ENCODE measurements at regions not wholly inside any gene's neighbourhood (a gene's known extent, or its start where the extent isn't known, plus 50 kb on each side); places are given as distances from the start of the nearest gene placed in this dataset.

- DNase-seq (ENCODE audit: low read depth, low spot score) = no peak
- Histone ChIP-seq H3K4me3 (no peak overlapping the region), H3K9me3 (ENCODE audit: low read depth, low read length) (no peaks in the 10 kb centered on the region), H3K9ac (ENCODE audit: insufficient read length) (no peak overlapping the region), H3K27ac (no peak overlapping the region), H3K36me3 (ENCODE audit: insufficient read depth, low read length) (no peaks in the 10 kb centered on the region)
- TF ChIP-seq FOXP2 (optimal IDR thresholded peaks at IDR 0.05; ENCODE audit: control extremely low read depth, extremely low read length, insufficient read depth) = no peak
- no peak for TF ChIP-seq EZH2 (IDR thresholded peaks at IDR 0.05)
- no peak for TF ChIP-seq POLR2AphosphoS5 (IDR thresholded peaks at IDR 0.05; ENCODE audit: borderline replicate concordance, low read depth, low read length)
These were observed 68.8 kb upstream of the IL12A start for GRCh38 chr3:159919873-159920272.

- Histone ChIP-seq H3K9me3 (ENCODE audit: low read depth, low read length) (no peaks in the 10 kb centered on the region), H3K9ac (ENCODE audit: insufficient read length) (no peak overlapping the region), H3K27ac (no peak overlapping the region), H3K36me3 (ENCODE audit: insufficient read depth, low read length) (no peaks in the 10 kb centered on the region), H3K4me3 (no peak overlapping the region)
- no peak for TF ChIP-seq FOXP2 (optimal IDR thresholded peaks at IDR 0.05; ENCODE audit: control extremely low read depth, extremely low read length, insufficient read depth)
- no peak for TF ChIP-seq EZH2 (IDR thresholded peaks at IDR 0.05)
- no peak for TF ChIP-seq POLR2AphosphoS5 (IDR thresholded peaks at IDR 0.05; ENCODE audit: borderline replicate concordance, low read depth, low read length)
- no peak for DNase-seq (ENCODE audit: low read depth, low spot score)
These were observed 66.3 kb upstream of the IL12A start for GRCh38 chr3:159922193-159922840.

GRCh38 chr3:159922861-159923312, 65.7 kb upstream of the IL12A start:
- TF ChIP-seq FOXP2 (optimal IDR thresholded peaks at IDR 0.05; ENCODE audit: control extremely low read depth, extremely low read length, insufficient read depth) = no peak
- no peak for TF ChIP-seq EZH2 (IDR thresholded peaks at IDR 0.05)
- no peak for TF ChIP-seq POLR2AphosphoS5 (IDR thresholded peaks at IDR 0.05; ENCODE audit: borderline replicate concordance, low read depth, low read length)
- Histone ChIP-seq H3K27ac (no peak overlapping the region), H3K9me3 (ENCODE audit: low read depth, low read length) (no peaks in the 10 kb centered on the region), H3K36me3 (ENCODE audit: insufficient read depth, low read length) (no peaks in the 10 kb centered on the region), H3K4me3 (no peak overlapping the region), H3K9ac (ENCODE audit: insufficient read length) (no peak overlapping the region)
- no peak for DNase-seq (ENCODE audit: low read depth, low spot score)

GRCh38 chr3:159923336-159923735, 65.3 kb upstream of the IL12A start:
- Histone ChIP-seq H3K36me3 (ENCODE audit: insufficient read depth, low read length) (no peaks in the 10 kb centered on the region), H3K4me3 (no peak overlapping the region), H3K9me3 (ENCODE audit: low read depth, low read length) (no peaks in the 10 kb centered on the region), H3K27ac (no peak overlapping the region), H3K9ac (ENCODE audit: insufficient read length) (no peak overlapping the region)
- TF ChIP-seq EZH2 (IDR thresholded peaks at IDR 0.05) = no peak
- DNase-seq (ENCODE audit: low read depth, low spot score) = no peak

- H3K9ac ChIP-seq (ENCODE audit: insufficient read length) = no peak overlapping the region
- H3K9me3 ChIP-seq (ENCODE audit: low read depth, low read length) = no peaks in the 10 kb centered on the region
- DNase-seq (ENCODE audit: low read depth, low spot score) = no peak
- no peak overlapping the region for H3K27ac ChIP-seq
- H3K4me3 ChIP-seq = no peak overlapping the region
- TF ChIP-seq FOXP2 (optimal IDR thresholded peaks at IDR 0.05; ENCODE audit: control extremely low read depth, extremely low read length, insufficient read depth) = no peak
- no peak for TF ChIP-seq POLR2AphosphoS5 (IDR thresholded peaks at IDR 0.05; ENCODE audit: borderline replicate concordance, low read depth, low read length)
- TF ChIP-seq EZH2 (IDR thresholded peaks at IDR 0.05) = no peak
- H3K36me3 ChIP-seq (ENCODE audit: insufficient read depth, low read length) = no peaks in the 10 kb centered on the region
These were observed 64.7 kb upstream of the IL12A start for GRCh38 chr3:159923956-159924355.

GRCh38 chr3:159924411-159924810, 64.2 kb upstream of the IL12A start:
- H3K9ac ChIP-seq (ENCODE audit: insufficient read length) = no peak overlapping the region
- DNase-seq (ENCODE audit: low read depth, low spot score) = no peak
- TF ChIP-seq POLR2AphosphoS5 (IDR thresholded peaks at IDR 0.05; ENCODE audit: borderline replicate concordance, low read depth, low read length) (no peak), EZH2 (IDR thresholded peaks at IDR 0.05) (no peak), FOXP2 (optimal IDR thresholded peaks at IDR 0.05; ENCODE audit: control extremely low read depth, extremely low read length, insufficient read depth) (no peak)

GRCh38 chr3:159925248-159925647, 63.4 kb upstream of the IL12A start:
- Histone ChIP-seq H3K4me3 (no peak overlapping the region), H3K9me3 (ENCODE audit: low read depth, low read length) (no peaks in the 10 kb centered on the region), H3K9ac (ENCODE audit: insufficient read length) (no peak overlapping the region), H3K27ac (no peak overlapping the region), H3K36me3 (ENCODE audit: insufficient read depth, low read length) (no peaks in the 10 kb centered on the region)
- no peak for DNase-seq (ENCODE audit: low read depth, low spot score)
- no peak for TF ChIP-seq POLR2AphosphoS5 (IDR thresholded peaks at IDR 0.05; ENCODE audit: borderline replicate concordance, low read depth, low read length)
- TF ChIP-seq EZH2 (IDR thresholded peaks at IDR 0.05) = no peak
- TF ChIP-seq FOXP2 (optimal IDR thresholded peaks at IDR 0.05; ENCODE audit: control extremely low read depth, extremely low read length, insufficient read depth) = no peak

More at GRCh38 chr3:159924411-159924810, 64.2 kb upstream of the IL12A start:
- Histone ChIP-seq H3K36me3 (ENCODE audit: insufficient read depth, low read length) (no peaks in the 10 kb centered on the region), H3K9me3 (ENCODE audit: low read depth, low read length) (no peaks in the 10 kb centered on the region), H3K27ac (no peak overlapping the region), H3K4me3 (no peak overlapping the region)

- Histone ChIP-seq H3K27ac (no peak overlapping the region), H3K9me3 (ENCODE audit: low read depth, low read length) (no peaks in the 10 kb centered on the region), H3K36me3 (ENCODE audit: insufficient read depth, low read length) (no peaks in the 10 kb centered on the region), H3K4me3 (no peak overlapping the region), H3K9ac (ENCODE audit: insufficient read length) (no peak overlapping the region)
- DNase-seq (ENCODE audit: low read depth, low spot score) = no peak
- no peak for TF ChIP-seq EZH2 (IDR thresholded peaks at IDR 0.05)
- no peak for TF ChIP-seq POLR2AphosphoS5 (IDR thresholded peaks at IDR 0.05; ENCODE audit: borderline replicate concordance, low read depth, low read length)
- TF ChIP-seq FOXP2 (optimal IDR thresholded peaks at IDR 0.05; ENCODE audit: control extremely low read depth, extremely low read length, insufficient read depth) = no peak
These were observed 62.1 kb upstream of the IL12A start for GRCh38 chr3:159926573-159926972.

GRCh38 chr3:159928071-159928491, 60.6 kb upstream of the IL12A start:
- no peak overlapping the region for H3K27ac ChIP-seq
- TF ChIP-seq FOXP2 (optimal IDR thresholded peaks at IDR 0.05; ENCODE audit: control extremely low read depth, extremely low read length, insufficient read depth) (no peak), POLR2AphosphoS5 (IDR thresholded peaks at IDR 0.05; ENCODE audit: borderline replicate concordance, low read depth, low read length) (no peak), EZH2 (IDR thresholded peaks at IDR 0.05) (no peak)
- no peak for DNase-seq (ENCODE audit: low read depth, low spot score)

More at GRCh38 chr3:159928071-159928491, 60.6 kb upstream of the IL12A start:
- Histone ChIP-seq H3K36me3 (ENCODE audit: insufficient read depth, low read length) (no peaks in the 10 kb centered on the region), H3K4me3 (no peak overlapping the region), H3K9me3 (ENCODE audit: low read depth, low read length) (no peaks in the 10 kb centered on the region), H3K9ac (ENCODE audit: insufficient read length) (no peak overlapping the region)

All from SK-N-MC (cell line).